Vagina (tissue), 2 donors: ENCODE measurements at regions not wholly inside any gene's neighbourhood (a gene's known extent, or its start where the extent isn't known, plus 50 kb on each side); places are given as distances from the start of the nearest gene placed in this dataset.

ENCODE experiments used
- CTCF ChIP-seq, 3 experiments: fragments of 450-650 bp in 2 of 3; fragments of 200-600 bp in 1 of 3; sonication (generic) in 1 of 3; IDR thresholded peaks; one replicate each; pipeline ENCODE4 v1.5.1; 2017 to 2019; ENCODE audit warnings: antibody characterized with exemption in 3 of 3, mild to moderate bottlenecking in 2 of 3, moderate library complexity in 2 of 3
- POLR2A ChIP-seq, 2 donors: fragments of 450-650 bp; IDR thresholded peaks; one replicate each; pipeline ENCODE4 v1.6.1; 2017; ENCODE audit warnings: antibody characterized with exemption in 2 of 2, mild to moderate bottlenecking in 2 of 2, moderate library complexity in 2 of 2
- POLR2AphosphoS5 ChIP-seq, 2 donors: sonication (generic); formaldehyde crosslinking; IDR thresholded peaks; one replicate each; pipeline ENCODE4 v1.9.0; 2017; ENCODE audit warnings: antibody characterized with exemption in 2 of 2, mild to moderate bottlenecking in 2 of 2, low read depth in 1 of 2; ENCODE audit not compliant: insufficient read depth in 1 of 2

GRCh38 chr14:34213332-34213731 is 248.7 kb downstream of the SPTSSA start:
- TF ChIP-seq CTCF (IDR thresholded peaks at IDR 0.05) = no peak
- no peak for TF ChIP-seq POLR2AphosphoS5 (IDR thresholded peaks at IDR 0.05; ENCODE audit: insufficient read depth in 1 of 2, low read depth in 1 of 2)
- TF ChIP-seq POLR2A (IDR thresholded peaks at IDR 0.05) = no peak
